Stimulated activated CD8-positive, alpha-beta memory T cell treated with anti-CD3 and anti-CD28 coated beads, Interleukin-7, amount 100 ng/mL, for 1 hour (primary cell): ENCODE measurements at regions not wholly inside any gene's neighbourhood (a gene's known extent, or its start where the extent isn't known, plus 50 kb on each side); places are given as distances from the start of the nearest gene placed in this dataset.

Experiments
- DNase-seq, 2 donors: peaks; one replicate each; pipeline ENCODE4 v3.0.0-alpha.2; 2020; ENCODE audit warnings: low read depth in 2 of 2

DNA sequence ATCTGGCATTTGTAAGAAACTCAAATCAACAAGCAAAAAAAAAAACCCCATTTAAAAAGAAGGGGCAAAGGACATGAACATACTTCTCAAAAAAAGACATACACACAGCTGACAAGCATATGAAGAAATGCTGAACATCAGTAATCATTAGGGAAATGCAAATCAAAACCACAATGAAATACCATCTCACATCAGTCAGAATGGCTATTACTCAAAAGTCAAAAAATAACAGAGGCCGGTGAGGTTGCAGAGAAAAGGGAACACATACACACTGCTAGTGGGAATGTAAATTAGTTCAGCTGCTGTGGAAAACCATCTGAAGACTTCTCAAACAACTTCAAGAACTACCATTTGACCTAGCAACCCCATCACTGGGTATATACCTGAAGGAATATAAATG, 199.4 kb upstream of the THBS1 start:
- DNase-seq, result no peak

DNA sequence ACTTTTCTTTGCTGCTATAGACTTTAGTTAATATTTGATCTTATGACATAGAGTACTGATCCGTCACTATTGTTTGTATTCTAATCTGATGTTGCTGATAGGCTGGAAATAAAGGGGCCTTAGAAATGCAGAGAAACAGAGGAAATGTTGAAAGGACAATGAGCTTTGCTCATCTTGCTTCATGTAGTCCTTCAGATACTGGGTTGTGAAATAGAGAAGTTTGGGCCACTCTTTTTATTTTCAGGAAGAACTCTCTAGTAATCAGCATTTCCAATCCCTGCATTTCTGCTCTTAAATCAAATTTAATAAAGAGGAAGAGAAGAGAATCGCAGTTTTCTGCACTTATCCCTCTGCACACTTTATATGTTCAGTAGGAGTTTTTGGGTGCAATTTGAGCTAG, 192.8 kb upstream of the THBS1 start:
- no peak for DNase-seq

DNA sequence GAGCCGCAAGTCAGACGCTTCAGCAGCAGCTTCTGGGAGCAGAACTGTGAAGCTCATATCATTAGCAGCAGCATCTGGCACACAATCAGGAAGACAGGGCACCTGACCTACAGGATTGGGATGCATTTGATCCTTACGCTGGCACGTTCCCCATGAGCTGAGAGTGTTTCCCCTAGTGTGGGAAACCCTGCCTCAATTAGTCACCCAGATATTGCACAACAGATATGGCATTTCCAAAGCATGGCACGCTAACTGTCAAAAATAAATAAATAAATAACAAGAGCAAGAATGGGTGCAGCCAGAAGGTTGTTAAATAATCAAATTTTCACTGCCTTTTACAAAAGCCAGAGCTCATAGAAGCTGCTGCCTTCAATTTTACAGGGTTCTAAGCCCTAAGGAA, 189.6 kb upstream of the THBS1 start:
- DNase-seq, result no peak

DNA sequence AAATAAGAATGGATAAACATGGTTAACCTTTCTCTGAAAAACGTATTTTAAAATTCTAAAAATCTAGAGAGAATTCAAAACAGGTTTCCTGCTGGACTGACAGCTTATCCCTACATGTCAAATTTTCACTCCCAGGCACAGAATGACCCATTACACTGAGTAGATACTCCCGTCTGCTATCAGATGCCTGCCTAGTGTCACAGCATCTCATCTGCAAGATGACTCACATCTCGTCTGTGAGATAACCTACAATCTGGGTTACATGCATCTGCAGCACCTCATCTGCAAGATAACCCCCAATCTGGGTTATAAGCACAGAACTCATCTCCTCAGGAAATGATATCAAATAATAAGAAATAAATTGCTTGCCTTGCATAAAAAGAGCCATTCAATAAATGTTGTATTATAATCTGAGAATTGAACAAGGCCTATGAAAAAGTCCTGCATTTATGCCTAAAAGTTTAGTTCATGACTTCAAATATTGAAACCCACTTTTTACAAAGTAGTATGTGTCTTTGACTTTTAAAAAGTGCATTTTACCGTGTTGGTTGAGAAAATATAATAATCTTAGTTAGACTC, 188.3 kb upstream of the THBS1 start:
- DNase-seq, result no peak

DNA sequence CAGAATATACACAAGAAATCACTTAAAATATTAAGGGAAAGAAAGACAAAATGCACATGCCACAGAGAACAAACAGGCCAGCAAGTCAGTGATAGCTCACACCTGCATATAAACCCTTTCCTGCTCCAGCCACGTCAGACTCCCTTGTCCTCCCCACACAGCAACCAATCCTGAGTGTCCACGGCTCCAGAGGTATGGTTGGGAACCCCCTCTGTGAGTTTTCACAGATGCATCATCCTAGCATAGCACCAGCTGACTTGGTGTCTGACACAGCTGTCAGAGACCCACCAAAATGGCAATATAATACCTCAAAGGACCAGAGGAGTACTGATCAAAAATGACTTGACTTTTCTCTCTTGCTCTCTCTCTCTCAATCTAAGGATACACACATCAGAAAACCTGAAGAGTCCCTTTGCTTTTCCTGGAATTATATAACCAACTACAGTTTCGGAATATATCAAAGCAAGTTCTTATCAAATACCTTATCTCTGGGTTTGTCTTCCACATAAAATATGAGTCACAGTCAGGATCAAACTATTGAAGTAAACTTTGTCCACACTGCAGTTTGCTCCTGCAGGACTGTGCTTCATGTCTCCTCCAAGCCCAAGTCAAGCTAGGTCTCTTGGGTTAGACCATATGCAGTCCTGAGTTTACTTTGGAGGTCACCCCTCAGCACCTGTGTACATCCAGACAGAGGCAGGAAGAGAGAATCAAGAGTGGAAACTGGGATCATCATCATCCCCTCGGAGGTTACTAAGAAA, 187.1 kb upstream of the THBS1 start:
- no peak for DNase-seq

DNA sequence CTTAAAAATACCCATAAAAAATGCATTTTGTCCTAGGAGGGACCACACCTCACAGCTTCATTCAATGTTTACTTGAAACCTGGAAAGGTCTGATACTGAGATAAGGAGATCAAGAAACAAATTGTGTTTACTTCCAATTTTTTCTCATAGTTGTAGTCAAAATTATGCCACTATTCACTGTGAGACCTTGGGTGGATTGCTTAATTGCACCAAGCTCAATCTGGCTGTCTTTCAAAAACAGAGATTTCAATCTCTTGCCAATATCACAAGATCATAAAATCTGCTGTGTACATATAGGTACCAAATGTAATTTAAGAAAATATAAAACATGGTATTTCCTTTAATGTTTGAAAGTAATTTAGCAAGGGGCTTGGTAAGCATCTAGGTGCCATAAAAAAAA, 186.4 kb upstream of the THBS1 start:
- no peak for DNase-seq

DNA sequence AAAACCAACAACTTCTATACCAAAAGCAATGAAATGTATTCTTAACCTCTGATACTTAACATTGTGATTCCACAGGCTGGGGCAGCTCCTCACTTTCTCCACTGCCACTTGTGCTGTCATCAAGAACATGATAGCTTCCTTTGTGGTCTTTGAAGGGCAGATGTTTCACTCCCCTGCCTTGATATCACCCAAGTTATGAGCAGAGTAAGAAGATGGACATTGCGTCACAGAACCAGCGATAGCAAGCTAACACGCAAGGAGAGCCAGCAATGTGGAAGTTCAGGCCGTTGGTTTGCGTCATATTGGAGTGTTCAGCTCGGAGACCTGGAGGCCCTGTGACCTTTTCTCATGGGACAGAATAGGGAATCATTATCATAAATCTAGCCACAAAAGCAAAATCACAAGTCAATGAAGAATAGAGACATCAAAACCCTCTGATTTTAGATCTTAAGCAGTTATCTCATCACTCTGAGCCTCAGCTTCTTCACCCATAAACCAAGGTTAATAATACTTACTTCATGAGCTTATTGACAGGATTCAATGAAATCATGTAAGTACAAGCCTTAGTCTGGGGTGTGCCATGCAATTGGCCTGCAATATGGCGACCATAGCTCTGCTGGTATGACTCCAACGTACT, 183.8 kb upstream of the THBS1 start:
- no peak for DNase-seq

DNA sequence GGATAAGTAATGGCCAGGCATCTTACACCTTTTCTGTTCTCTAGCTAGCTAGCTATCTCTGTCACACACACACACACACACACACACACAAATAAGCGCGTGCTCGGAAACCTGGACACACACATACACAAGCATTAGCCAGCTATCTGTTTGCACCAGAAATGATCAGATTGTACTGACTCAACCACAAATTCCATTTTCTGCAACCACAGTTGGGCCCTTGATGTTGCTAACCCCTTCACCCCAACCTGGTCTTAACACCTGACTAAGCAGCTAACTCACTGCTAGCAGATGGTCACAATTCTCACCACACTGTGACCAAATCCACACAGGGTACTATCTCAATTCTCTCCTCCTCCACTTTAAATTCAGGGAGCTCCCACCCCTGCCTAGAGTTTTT, 183.0 kb upstream of the THBS1 start:
- DNase-seq, result no peak

DNA sequence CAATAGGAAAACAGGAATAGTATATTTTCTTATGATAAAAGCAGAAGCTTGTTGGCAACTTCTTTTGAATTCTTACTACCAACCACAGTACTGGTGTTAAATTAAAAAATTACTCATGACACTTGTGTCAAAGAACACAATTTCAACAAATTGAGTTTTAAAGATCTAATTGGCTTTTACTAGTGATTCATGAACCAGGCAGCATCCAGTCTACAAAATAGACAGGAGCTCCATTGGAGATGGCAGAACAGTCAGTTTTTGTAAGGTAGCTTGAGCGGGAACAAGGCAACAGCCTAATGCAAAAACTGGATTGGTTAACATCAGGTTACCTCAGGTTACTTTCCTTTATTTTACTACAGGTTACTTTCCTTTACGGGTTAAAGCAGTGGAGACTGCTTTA, 181.3 kb upstream of the THBS1 start:
- DNase-seq, result no peak

DNA sequence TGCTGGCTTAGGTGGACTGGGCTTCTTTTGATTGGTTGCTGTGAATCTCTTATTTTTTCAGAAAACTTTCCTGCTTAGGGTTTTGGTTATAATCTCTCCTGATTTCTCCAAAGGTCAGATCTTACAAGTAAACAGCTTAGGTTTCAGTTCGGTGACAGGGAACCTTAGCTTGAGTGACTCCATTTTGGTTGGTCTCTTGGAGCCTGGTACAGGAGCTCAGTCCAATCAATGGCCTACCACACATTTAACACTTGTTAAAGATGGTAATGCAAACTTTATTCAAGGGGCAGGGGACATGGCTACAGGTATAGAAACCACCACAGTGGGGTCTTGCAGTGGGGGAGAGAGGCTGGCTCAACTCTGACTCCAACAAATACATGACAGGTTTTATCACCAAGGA, 180.9 kb upstream of the THBS1 start:
- no peak for DNase-seq

DNA sequence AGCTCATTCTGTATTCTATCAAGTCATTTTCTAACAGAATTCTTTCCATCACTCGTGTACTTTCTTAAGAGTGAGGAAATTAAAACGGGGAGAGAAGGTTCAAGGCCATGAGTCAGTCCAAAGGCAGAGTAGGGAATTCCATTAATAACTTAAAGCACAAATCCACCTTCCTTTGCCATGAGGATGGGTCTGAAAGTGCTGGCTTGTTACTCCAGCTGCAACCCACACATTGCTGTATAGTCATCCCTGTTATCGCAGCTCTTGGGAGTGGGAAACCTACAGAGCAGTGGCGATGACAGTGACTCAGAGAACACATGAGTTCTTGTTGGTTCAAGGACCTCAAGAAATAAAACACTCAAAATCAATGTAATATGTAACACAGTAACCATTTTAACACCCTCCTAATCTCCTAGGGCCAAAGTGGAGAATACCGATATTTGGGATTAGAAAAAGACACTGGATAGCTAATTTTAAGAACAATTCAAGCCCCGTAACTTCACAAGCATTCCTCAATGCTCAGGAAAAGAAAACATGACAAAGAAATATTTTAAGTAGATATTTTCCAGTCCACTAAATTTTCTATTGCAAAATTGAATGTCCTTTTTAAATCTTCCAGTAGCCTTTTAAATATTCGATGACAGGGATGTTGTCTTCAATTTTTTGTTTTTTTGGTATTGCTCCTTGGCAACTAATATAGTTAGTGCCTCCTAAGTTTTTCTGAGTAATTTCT, 179.9 kb upstream of the THBS1 start:
- no peak for DNase-seq

DNA sequence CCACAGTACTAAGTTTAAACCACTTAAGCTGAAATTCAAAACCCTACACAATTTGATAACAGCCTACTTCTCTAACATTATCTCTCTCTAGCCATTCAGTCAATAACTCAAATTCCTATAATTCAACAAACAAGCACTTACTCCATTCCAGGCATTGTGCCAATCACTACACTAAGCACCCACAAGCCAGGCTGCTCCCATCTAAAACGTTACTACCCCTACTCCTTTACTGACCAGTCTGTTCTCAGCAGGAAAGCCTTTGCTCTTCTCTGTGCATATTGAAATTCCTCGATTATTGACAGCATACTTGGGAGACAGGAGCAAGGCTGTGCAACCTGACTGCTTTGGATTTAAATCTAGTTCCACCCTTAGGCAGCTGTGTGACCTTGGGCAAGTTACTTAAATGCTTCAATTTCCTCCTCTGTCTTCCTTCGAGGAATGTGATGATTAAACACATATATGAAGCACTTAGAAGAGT, 177.2 kb upstream of the THBS1 start:
- DNase-seq, result no peak

DNA sequence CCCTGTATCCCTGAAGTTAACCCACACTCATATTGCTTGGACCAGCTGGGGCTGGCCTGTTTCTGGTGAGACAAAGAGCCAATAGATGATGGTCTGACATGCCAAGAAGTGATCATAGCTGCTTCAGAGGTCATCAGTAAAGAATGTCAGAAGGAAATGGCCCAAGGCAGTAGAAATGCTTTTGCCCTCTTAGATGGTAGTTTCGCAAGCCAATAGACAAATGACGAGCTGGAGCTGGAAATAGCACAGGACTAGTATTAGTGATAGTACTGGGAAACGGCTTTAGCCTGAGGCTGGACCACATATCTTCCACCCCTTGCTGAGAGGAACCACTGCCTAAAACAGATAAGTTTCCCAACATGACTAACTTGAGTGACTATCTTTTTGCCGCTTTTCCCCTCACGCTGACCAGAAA, 176.1 kb upstream of the THBS1 start:
- DNase-seq, result no peak

DNA sequence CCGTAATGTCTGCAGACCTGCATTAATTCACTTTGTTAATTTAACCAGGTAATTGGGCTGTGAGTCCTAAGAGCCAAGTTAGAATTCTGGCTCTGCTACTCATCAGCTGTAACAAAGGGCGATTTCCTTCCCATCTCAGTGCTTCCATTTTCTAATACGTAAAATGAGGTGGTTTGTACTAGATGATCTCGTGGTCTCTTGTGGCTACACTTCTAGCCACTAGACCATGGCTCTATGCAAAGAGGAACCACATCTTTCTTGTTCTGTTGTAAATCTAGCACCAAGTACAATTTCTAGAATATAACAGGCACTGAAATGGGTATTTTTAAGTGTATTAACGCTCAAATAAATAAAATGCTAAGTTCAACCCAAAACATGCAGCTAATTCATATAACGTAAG, 174.4 kb upstream of the THBS1 start:
- DNase-seq, result no peak

DNA sequence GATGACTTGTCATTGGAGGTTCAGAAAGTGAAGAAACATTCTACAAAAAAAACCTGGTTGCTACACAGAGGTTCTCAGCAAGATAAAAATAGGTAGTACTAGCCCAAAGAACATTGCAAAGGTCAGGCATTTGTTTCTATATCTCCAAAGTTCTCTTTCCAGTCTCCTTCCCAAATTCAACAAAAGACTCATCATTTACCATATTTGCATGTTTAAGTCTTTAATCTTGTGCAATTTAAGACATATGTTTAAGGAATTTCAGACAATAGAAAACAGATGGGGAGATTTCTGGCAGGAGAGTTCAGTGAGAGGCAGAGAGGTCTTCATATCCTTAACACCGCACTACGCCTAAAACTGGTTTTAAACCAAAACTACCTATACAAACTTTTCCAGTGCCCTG, 173.8 kb upstream of the THBS1 start:
- DNase-seq, result no peak

DNA sequence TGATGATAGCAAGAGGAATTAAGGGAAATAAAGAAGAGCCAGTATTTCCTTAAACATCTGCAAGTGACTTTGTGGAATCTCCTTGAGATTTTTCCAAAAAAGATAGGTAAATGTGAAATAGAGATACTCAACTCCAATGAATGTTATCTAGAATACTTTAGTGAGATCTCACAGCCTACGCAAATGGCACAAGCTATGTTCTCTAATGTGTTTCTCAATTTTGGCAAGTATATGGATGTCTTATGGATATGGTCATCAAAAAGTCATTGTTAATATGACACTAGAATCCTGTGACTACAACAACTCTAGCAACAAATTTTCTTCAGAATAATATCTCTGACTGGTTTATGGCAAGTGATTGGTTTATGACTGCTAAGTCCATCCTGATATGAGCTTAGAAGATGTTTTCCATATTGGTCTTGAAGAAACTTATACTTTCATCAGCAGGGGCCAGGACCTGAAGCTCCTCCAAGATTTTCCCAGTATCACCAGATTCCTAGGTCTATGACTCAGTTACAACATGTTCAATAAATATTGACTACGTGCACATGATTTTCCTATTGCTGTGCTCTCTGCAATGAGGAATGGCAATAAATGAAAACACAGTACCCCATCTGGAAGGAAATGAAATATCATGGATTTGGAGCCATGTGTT, 170.9 kb upstream of the THBS1 start:
- no peak for DNase-seq

DNA sequence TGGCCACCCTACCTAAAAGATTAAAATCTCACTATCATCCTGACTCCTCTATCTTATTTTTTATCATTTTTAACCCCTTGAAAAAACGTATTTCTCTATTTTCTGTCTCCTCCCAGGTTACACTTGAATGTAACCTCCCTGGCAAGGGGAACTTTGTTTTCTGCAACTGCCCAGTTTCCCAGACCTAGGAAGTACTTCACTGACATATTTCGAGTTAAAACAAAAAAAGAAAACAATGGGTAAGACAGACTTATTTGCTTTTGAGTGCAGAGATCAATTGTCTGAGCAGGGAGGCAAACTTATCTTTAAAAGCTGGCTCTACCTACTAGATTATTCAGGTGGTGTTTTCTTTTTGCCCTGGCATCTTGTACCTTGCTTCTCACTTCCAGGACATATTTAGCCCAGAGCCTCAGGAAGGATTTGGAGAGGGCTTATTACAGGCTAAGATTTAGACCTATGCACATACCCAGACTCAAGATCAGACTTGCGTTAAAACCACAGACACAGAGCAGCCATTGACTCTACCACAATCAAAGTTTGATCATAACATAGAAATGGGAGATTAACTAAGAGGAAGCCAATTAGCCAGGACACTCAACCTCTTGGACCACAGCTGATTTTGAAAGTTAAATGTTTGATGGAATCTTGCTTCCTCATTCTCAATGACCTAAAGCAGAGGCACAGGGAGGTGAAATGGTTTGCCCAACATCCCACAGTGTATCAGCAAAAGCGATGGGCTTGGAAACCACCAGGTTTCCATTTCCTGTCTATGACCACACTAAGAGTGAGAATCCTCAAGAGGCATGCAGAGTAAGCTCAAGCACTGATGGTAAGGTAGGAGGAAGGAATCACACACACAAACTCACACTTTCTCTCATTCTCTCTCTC, 169.5 kb upstream of the THBS1 start:
- DNase-seq, result no peak

DNA sequence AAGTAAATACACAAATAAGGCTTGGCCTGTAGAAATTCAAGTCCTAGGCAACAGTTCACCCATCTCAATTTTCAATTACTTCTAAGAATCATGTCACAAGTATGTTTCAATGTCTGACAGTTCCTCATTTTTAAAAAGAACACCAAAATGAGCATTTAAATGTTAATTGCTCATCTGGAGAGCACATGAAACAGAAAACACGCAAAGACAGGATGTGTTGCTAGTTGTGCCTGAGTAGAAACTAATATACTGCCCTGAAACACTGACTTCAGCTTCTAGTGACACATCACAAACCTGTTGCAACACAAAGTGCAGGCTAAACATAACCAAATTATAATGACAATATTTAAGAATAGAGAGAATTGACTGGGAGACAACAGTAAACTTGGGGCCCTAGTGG, 167.3 kb upstream of the THBS1 start:
- DNase-seq, result no peak

DNA sequence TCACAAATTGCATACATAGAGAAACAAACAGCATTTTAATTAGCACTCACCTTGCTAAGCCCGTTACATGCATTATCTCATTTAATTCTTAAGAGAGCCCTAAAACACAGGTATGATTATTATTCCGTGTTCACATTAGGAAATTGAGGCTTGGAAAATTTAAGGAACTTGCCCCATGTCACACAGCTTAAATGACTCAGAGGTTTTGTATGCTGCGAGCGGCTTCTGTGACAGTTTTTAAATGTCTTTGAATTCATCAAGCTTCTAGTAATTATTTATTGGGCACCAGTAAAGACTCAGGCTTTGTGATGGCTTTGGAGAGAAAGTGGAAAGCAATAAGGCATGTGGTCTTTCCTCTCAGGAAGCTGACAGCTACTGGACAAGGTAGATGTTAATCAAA, 166.7 kb upstream of the THBS1 start:
- no peak for DNase-seq

DNA sequence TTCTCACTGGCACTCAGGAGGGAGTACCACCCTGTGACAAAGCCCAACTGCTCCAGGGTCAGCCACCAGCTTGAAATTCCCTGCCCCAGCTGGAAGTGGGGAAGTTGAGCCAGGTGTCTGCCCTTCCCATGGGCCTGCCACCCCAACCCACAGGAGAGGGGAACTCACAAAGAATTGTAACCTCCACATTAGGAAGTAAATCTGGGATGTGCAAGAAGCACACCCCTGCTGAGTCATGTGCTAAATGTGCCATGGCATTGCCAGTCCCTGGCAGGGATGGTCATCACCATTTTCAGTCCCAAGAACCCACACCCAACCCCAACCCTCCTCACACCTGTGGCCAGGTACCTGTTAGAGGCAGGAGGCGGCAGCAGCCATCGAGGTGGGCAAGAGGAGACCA, 165.2 kb upstream of the THBS1 start:
- no peak for DNase-seq

DNA sequence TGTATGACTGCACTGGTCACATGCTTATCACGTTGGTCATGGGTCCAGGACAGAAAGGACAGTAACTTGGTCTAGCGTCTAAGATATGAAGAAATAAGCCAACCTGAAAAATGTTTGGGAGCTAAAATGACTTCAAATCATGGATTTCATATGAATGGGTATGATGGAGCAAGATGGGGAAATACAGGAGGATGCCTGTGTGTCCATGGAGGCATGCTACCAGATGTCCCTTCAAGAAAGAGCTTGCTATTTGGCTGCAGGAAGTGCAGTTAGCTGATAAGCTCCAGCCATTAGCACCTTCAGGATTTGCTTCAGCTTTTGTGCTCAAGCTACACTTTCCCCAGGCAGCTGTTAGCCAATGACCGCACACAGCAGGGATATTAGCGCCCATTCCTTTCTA, 164.6 kb upstream of the THBS1 start:
- no peak for DNase-seq
